Aorta (tissue), 5 donors: ENCODE measurements at regions not wholly inside any gene's neighbourhood (a gene's known extent, or its start where the extent isn't known, plus 50 kb on each side); places are given as distances from the start of the nearest gene placed in this dataset.

Experiments used
- ATAC-seq: fragments of 200-7000 bp; cut with Tn5 transposase; one replicate; pipeline ENCODE4 v1.9.1; 2022; ENCODE audit warnings: moderate library complexity; ENCODE audit not compliant: low FRiP score
- DNase-seq, 2 donors: peaks; one replicate each; pipeline ENCODE4 v3.0.0-alpha.2; 2020
- H3K27ac ChIP-seq, 2 donors: one replicate each; pipeline ENCODE4 v1.5.1; 2013; ENCODE audit warnings: low read length in 2 of 2, mild to moderate bottlenecking in 2 of 2, moderate library complexity in 2 of 2, control low read depth in 1 of 2, inconsistent platforms in 1 of 2, low read depth in 1 of 2
- H3K27me3 ChIP-seq, 2 donors: one replicate each; pipeline ENCODE4 v1.6.1; 2013; ENCODE audit warnings: control low read depth in 1 of 2, low read length in 1 of 2, mild to moderate bottlenecking in 1 of 2, moderate library complexity in 1 of 2; ENCODE audit not compliant: insufficient read depth in 2 of 2, control insufficient read depth in 1 of 2
- H3K36me3 ChIP-seq, 2 donors: one replicate each; pipeline ENCODE4 v1.6.1; 2013; ENCODE audit warnings: control low read depth in 1 of 2, low read length in 1 of 2, mild to moderate bottlenecking in 1 of 2; ENCODE audit not compliant: insufficient read depth in 2 of 2, control insufficient read depth in 1 of 2
- H3K4me1 ChIP-seq, 2 donors: one replicate each; pipeline ENCODE4 v1.6.1; 2013; ENCODE audit warnings: low read length in 2 of 2, control low read depth in 1 of 2, mild to moderate bottlenecking in 1 of 2, moderate library complexity in 1 of 2; ENCODE audit not compliant: insufficient read depth in 2 of 2, control insufficient read depth in 1 of 2
- H3K4me3 ChIP-seq, 2 donors: one replicate each; pipeline ENCODE4 v1.5.1; 2013; ENCODE audit warnings: low read length in 2 of 2, control low read depth in 1 of 2, mild to moderate bottlenecking in 1 of 2
- H3K9me3 ChIP-seq: one replicate; pipeline ENCODE4 v1.6.1; 2013; ENCODE audit warnings: mild to moderate bottlenecking, low read length; ENCODE audit not compliant: control insufficient read depth
- WGBS, 2 donors: extraction: QIAGEN DNeasy Blood & Tissue Kit; methylation state at CpG; one replicate each; pipeline ENCODE4 v1.1.7; 2013; 5-methylcytosine and 5-hydroxymethylcytosine counted together
- intact Hi-C, 2 donors: fragments of 100-400 bp; cut with DNase I; formaldehyde crosslinking; loops; one replicate each; pipeline versions ENCODE4 v1.14.2 to v1.15.0; 2022
- donor health status: healthy with polysubstance abuse.
- donor health status: Bipolar disorder and iron deficiency.
- donor health status: DM: no; HTN: no; CAD: no.
- donor health status: DM: no; HTN: no; CAD: no.
- donor health status: DM: yes; HTN: yes; CAD: no.

- 96 to 97% methylated on average over 4 of the region's 4 CpGs for WGBS, 2 donors
- Histone ChIP-seq H3K36me3 (no peaks in the 10 kb centered on the region), H3K27me3 (no peaks in the 10 kb centered on the region), H3K4me1 (peaks cover 0 to 4% of the 10 kb centered on the region in 2 donors), H3K9me3 (no peaks in the 10 kb centered on the region), H3K4me3 (no peak overlapping the region), H3K27ac (no peak overlapping the region)
- DNase-seq (no peak), ATAC-seq (no peak)
- intact Hi-C loops: no loop called here
Measured at GRCh38 chr6:121535777-121536176, 100.3 kb downstream of the GJA1 start.

- intact Hi-C loops: no loop called here
- WGBS, 2 donors: 79 to 82% methylated on average over 2 of the region's 2 CpGs
- Histone ChIP-seq H3K27ac (no peak overlapping the region), H3K27me3 (no peaks in the 10 kb centered on the region), H3K4me1 (peaks cover 0 to 4% of the 10 kb centered on the region in 2 donors), H3K9me3 (no peaks in the 10 kb centered on the region), H3K4me3 (no peak overlapping the region), H3K36me3 (no peaks in the 10 kb centered on the region)
- no peak for ATAC-seq
- DNase-seq: no peak
Measured at GRCh38 chr6:121536345-121536744, 100.9 kb downstream of the GJA1 start.

GRCh38 chr6:121539439-121539838 is 104.0 kb downstream of the GJA1 start:
- H3K27me3 ChIP-seq: no peaks in the 10 kb centered on the region
- ATAC-seq: no peak
- H3K27ac ChIP-seq: no peak overlapping the region
- DNase-seq: no peak
- no peaks in the 10 kb centered on the region for H3K36me3 ChIP-seq
- WGBS, 2 donors: 71 to 82% methylated on average over 1 of the region's 1 CpG
- no peak overlapping the region for H3K4me3 ChIP-seq
- no peaks in the 10 kb centered on the region for H3K4me1 ChIP-seq
- H3K9me3 ChIP-seq: no peaks in the 10 kb centered on the region
- intact Hi-C loops: no loop called here

GRCh38 chr6:121540210-121540609 is 104.8 kb downstream of the GJA1 start:
- Histone ChIP-seq H3K4me3 (no peak overlapping the region), H3K36me3 (no peaks in the 10 kb centered on the region), H3K4me1 (peaks cover 0 to 1% of the 10 kb centered on the region in 2 donors), H3K27me3 (no peaks in the 10 kb centered on the region), H3K9me3 (no peaks in the 10 kb centered on the region), H3K27ac (no peak overlapping the region)
- WGBS, 2 donors: 96 to 97% methylated on average over 2 of the region's 2 CpGs
- no peak for ATAC-seq
- no peak for DNase-seq
- intact Hi-C loops: loop anchor here in 1 of 2 donors (5.0 to 10.0 kb wide), 3 partner anchors 45 to 155 kb away; no protein-coding TSS in a partner anchor

- no peak for DNase-seq
- Histone ChIP-seq H3K27me3 (no peaks in the 10 kb centered on the region), H3K36me3 (no peaks in the 10 kb centered on the region), H3K9me3 (no peaks in the 10 kb centered on the region), H3K4me3 (no peak overlapping the region), H3K4me1 (peaks cover 0 to 2% of the 10 kb centered on the region in 2 donors), H3K27ac (no peak overlapping the region)
- ATAC-seq: no peak
- WGBS, 2 donors: 8 to 19% methylated on average over 4 of the region's 4 CpGs
- intact Hi-C loops: loop anchor here (5.0 to 10.0 kb wide), 5 partner anchors 38 to 150 kb away; partner anchors contain the start of gene GJA1 (in 1 of the 2)
Measured at GRCh38 chr6:121544691-121545090, 109.2 kb downstream of the GJA1 start.

- peaks cover 0 to 4% of the 10 kb centered on the region in 2 donors for H3K4me1 ChIP-seq
- no peak overlapping the region for H3K27ac ChIP-seq
- H3K4me3 ChIP-seq: peak overlapping the region in 1 of 2 donors; percentile 34
- WGBS, 2 donors: 3 to 5% methylated on average over 3 of the region's 3 CpGs
- H3K9me3 ChIP-seq: no peaks in the 10 kb centered on the region
- no peak for DNase-seq
- no peak for ATAC-seq
- H3K36me3 ChIP-seq: no peaks in the 10 kb centered on the region
- intact Hi-C loops: loop anchor here (5.0 to 10.0 kb wide), 4 partner anchors 34 to 147 kb away; partner anchors contain the start of gene GJA1 (in 1 of the 2)
- no peaks in the 10 kb centered on the region for H3K27me3 ChIP-seq
Measured at GRCh38 chr6:121548131-121548530, 112.7 kb downstream of the GJA1 start.

GRCh38 chr6:121549736-121550135 is 114.3 kb downstream of the GJA1 start:
- Histone ChIP-seq H3K36me3 (no peaks in the 10 kb centered on the region), H3K4me1 (peaks cover 0 to 4% of the 10 kb centered on the region in 2 donors), H3K4me3 (no peak overlapping the region), H3K27ac (peak overlapping the region; percentile 4 to 80), H3K9me3 (no peaks in the 10 kb centered on the region), H3K27me3 (no peaks in the 10 kb centered on the region)
- DNase-seq: no peak
- WGBS, 2 donors: 2 to 11% methylated on average over 3 of the region's 3 CpGs
- intact Hi-C loops: loop anchor here (5.0 to 10.0 kb wide), 4 partner anchors 33 to 145 kb away; partner anchors contain the start of gene GJA1 (in 1 of the 2)
- no peak for ATAC-seq

GRCh38 chr6:121550491-121551010 is 115.1 kb downstream of the GJA1 start:
- Histone ChIP-seq H3K4me3 (no peak overlapping the region), H3K27me3 (no peaks in the 10 kb centered on the region), H3K36me3 (no peaks in the 10 kb centered on the region), H3K9me3 (no peaks in the 10 kb centered on the region), H3K4me1 (peaks cover 0 to 2% of the 10 kb centered on the region in 2 donors), H3K27ac (peak overlapping the region; percentile 76 to 82)
- ATAC-seq (no peak), DNase-seq (no peak)
- 34 to 39% methylated on average over 3 of the region's 3 CpGs for WGBS, 2 donors
- intact Hi-C loops: no loop called here

GRCh38 chr6:121555201-121555600 is 119.8 kb downstream of the GJA1 start:
- H3K4me3 ChIP-seq: no peak overlapping the region
- WGBS, 2 donors: 96 to 97% methylated on average over 4 of the region's 4 CpGs
- no peak for DNase-seq
- no peak for ATAC-seq
- H3K9me3 ChIP-seq: no peaks in the 10 kb centered on the region
- no peaks in the 10 kb centered on the region for H3K4me1 ChIP-seq
- no peak overlapping the region for H3K27ac ChIP-seq
- no peaks in the 10 kb centered on the region for H3K36me3 ChIP-seq
- intact Hi-C loops: no loop called here
- H3K27me3 ChIP-seq: no peaks in the 10 kb centered on the region
